ENCODE measurements at regions not wholly inside any gene's neighbourhood (a gene's known extent, or its start where the extent isn't known, plus 50 kb on each side); places are given as distances from the start of the nearest gene placed in this dataset.

DNA sequence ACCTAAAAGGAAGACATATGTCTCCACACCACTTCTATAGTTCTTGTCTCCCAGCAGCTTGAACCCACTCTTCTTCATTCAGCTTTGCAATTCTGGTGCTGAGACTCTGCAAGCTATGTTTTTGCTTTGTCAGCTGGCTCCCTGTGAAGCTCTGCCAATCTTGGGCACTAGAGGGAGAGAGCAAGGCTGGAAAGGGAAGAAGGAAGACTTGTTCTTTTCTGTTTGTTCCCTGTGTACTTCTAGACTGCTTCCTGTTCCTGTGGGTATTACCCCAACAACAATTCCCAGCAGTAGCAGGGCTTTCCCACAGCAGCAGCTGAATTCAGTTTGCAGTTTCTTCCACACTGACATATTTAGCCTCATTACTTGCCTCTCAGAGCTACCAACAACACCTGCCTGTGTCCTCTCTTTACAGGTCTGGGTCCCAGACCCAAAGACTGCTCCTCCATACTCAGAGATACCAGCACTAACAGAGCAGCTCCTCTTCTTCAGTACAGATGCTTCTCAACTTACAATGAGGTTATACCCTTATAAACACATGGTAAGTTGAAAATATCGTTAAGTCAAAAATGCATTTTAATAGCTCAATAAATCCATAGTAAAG lies 275.2 kb upstream of the NEGR1 start:
- TF ChIP-seq, protein P1, sequence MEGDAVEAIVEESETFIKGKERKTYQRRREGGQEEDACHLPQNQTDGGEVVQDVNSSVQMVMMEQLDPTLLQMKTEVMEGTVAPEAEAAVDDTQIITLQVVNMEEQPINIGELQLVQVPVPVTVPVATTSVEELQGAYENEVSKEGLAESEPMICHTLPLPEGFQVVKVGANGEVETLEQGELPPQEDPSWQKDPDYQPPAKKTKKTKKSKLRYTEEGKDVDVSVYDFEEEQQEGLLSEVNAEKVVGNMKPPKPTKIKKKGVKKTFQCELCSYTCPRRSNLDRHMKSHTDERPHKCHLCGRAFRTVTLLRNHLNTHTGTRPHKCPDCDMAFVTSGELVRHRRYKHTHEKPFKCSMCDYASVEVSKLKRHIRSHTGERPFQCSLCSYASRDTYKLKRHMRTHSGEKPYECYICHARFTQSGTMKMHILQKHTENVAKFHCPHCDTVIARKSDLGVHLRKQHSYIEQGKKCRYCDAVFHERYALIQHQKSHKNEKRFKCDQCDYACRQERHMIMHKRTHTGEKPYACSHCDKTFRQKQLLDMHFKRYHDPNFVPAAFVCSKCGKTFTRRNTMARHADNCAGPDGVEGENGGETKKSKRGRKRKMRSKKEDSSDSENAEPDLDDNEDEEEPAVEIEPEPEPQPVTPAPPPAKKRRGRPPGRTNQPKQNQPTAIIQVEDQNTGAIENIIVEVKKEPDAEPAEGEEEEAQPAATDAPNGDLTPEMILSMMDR (IDR thresholded peaks at IDR 0.05): no peak
- TF ChIP-seq POLR2A (IDR thresholded peaks at IDR 0.05): no peak

Measured in ovary (tissue), 3 donors.